ENCODE measurements at regions not wholly inside any gene's neighbourhood (a gene's known extent, or its start where the extent isn't known, plus 50 kb on each side); places are given as distances from the start of the nearest gene placed in this dataset.

GRCh38 chr2:60357996-60358395 is 195.5 kb downstream of the BCL11A start:
- no peak overlapping the region for H3K27ac ChIP-seq (ENCODE audit: control insufficient read depth, insufficient read depth)

More at GRCh38 chr2:60357996-60358395, 195.5 kb downstream of the BCL11A start:
- no TSS peak for BruUV-seq (replicated peaks)
- ATAC-seq (no peak), FAIRE-seq (no peak), DNase-seq (ENCODE audit: low read depth, low spot score) (no peak)
- H3K4me3 ChIP-seq = no peak overlapping the region
- no peak overlapping the region for H3K4me2 ChIP-seq (ENCODE audit: control insufficient read depth, insufficient read depth)
- no peaks in the 10 kb centered on the region for H3K36me3 ChIP-seq (ENCODE audit: control insufficient read depth in 2 of 2, insufficient read depth in 2 of 2, low read length in 1 of 2)
- SMC1A ChIA-PET (ENCODE audit: uncharacterized antibody, unreplicated experiment) = interaction anchor here (1.1 to 1.5 kb wide), 3 partner anchors 17 to 56 kb away, joined by 3 to 5 read pairs (median 4); no protein-coding TSS in a partner anchor
- POLR2A ChIA-PET = no interaction called here
- H3K4me1 ChIP-seq (ENCODE audit: control insufficient read depth, insufficient read depth, low read length) = peaks cover 83% of the 10 kb centered on the region
- H3K9ac ChIP-seq (ENCODE audit: control insufficient read depth, insufficient read depth, low read length) = no peak overlapping the region
- intact Hi-C loops (cut with micrococcal nuclease; ENCODE audit: unreplicated experiment) = loop anchor here (5.0 kb wide), 2 partner anchors 54 to 79 kb away; no protein-coding TSS in a partner anchor
- WGBS (ENCODE audit: insufficient coverage, insufficient replicate concordance, low lambda C conversion rate, missing lambda C conversion rate) = 95% methylated on average over 6 of the region's 6 CpGs
- no peaks in the 10 kb centered on the region for H4K20me1 ChIP-seq (ENCODE audit: control insufficient read depth, insufficient read depth)
- CTCF ChIA-PET = interaction anchor here (0.7 to 1.0 kb wide), 2 partner anchors 13 to 80 kb away, joined by 3 read pairs; no protein-coding TSS in a partner anchor
- TF ChIP-seq MTA2 (IDR thresholded peaks at IDR 0.05; ENCODE audit: low read depth) (no peak), PAX8 (IDR thresholded peaks at IDR 0.05) (no peak), NFXL1 (IDR thresholded peaks at IDR 0.05; ENCODE audit: borderline replicate concordance) (no peak), E4F1 (IDR thresholded peaks at IDR 0.05; ENCODE audit: borderline replicate concordance, partially characterized antibody) (no peak), ZNF274 (IDR thresholded peaks at IDR 0.05; ENCODE audit: insufficient read depth, insufficient read length) (no peak), TCF7 (IDR thresholded peaks at IDR 0.05; ENCODE audit: borderline replicate concordance) (no peak), E2F4 (IDR thresholded peaks at IDR 0.05; ENCODE audit: low read depth, low read length) (no peak)
- RAD21 ChIA-PET (ENCODE audit: unreplicated experiment) = no interaction called here
- no peaks in the 10 kb centered on the region for H3K79me2 ChIP-seq (ENCODE audit: control insufficient read depth, insufficient read depth, low read length)
- in situ Hi-C loops (cut with MboI) = no loop called here
- H3K27me3 ChIP-seq (replicated peaks in 1 of 2; ENCODE audit: control insufficient read depth in 2 of 2, insufficient read depth in 2 of 2, low read length in 1 of 2) = no peaks in the 10 kb centered on the region
- no peaks in the 10 kb centered on the region; the same call in 2 of the 3 replicates for H3K9me3 ChIP-seq (replicated peaks; ENCODE audit: control insufficient read depth, insufficient read depth, low read length)
- H2AFZ ChIP-seq (ENCODE audit: control insufficient read depth, low read depth, low read length) = no peak overlapping the region

Data from GM12878 (cell line).